ENCODE measurements at regions not wholly inside any gene's neighbourhood (a gene's known extent, or its start where the extent isn't known, plus 50 kb on each side); places are given as distances from the start of the nearest gene placed in this dataset.

- DNase-seq, result no peak
Observed at GRCh38 chr2:16008856-16009255, 68.5 kb downstream of the MYCN start.

- DNase-seq, result no peak
Observed at GRCh38 chr2:16008331-16008850, 68.0 kb downstream of the MYCN start.

- DNase-seq, result no peak
Observed at GRCh38 chr2:16007167-16007934, 67.0 kb downstream of the MYCN start.

- DNase-seq, result no peak
Observed at GRCh38 chr2:16006537-16007166, 66.3 kb downstream of the MYCN start.

GRCh38 chr2:16005816-16006536, 65.6 kb downstream of the MYCN start:
- DNase-seq, result no peak

- no peak for DNase-seq
Observed at GRCh38 chr2:16005389-16005788, 65.0 kb downstream of the MYCN start.

GRCh38 chr2:16003809-16004208, 63.5 kb downstream of the MYCN start:
- DNase-seq, result no peak

GRCh38 chr2:16003152-16003551, 62.8 kb downstream of the MYCN start:
- DNase-seq, result no peak

GRCh38 chr2:16002575-16002974, 62.2 kb downstream of the MYCN start:
- no peak for DNase-seq

GRCh38 chr2:16002144-16002543, 61.8 kb downstream of the MYCN start:
- no peak for DNase-seq

- no peak for DNase-seq
Observed at GRCh38 chr2:16000642-16001041, 60.3 kb downstream of the MYCN start.

- no peak for DNase-seq
Observed at GRCh38 chr2:15999596-16000469, 59.5 kb downstream of the MYCN start.

GRCh38 chr2:15997728-15998280, 57.5 kb downstream of the MYCN start:
- DNase-seq, result no peak

GRCh38 chr2:15996536-15997423, 56.4 kb downstream of the MYCN start:
- no peak for DNase-seq

Measured in T-helper 9 cell (primary cell).